ENCODE measurements at regions not wholly inside any gene's neighbourhood (a gene's known extent, or its start where the extent isn't known, plus 50 kb on each side); places are given as distances from the start of the nearest gene placed in this dataset.

DNA sequence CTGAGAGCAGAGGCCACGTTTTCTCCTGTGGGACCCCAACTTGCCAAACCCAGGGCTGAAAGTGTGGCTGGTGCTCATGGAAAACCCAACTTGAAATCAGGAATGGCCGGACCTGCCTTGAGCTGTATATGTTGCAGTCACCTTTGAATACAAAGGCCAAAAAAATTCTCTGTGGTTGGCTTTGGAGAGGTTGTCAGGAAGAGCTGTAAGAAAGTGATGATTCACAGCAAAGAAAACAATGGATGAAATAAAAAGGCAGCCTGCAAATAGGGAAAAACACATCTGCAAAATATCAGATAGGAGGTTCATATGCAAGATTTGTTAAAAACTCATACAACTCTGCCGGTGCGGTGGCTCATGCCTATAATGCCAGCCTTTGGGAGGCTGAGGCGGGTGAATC lies 715.8 kb downstream of the UQCRFS1 start:
- no TSS peak for BruUV-seq (replicated peaks)
- Histone ChIP-seq H4K20me1 (ENCODE audit: control insufficient read depth, insufficient read depth) (no peaks in the 10 kb centered on the region), H3K9me3 (replicated peaks; ENCODE audit: control insufficient read depth, insufficient read depth, low read length) (no peaks in the 10 kb centered on the region; the same call in 2 of the 3 replicates), H3K36me3 (ENCODE audit: control insufficient read depth in 2 of 2, insufficient read depth in 2 of 2, low read length in 1 of 2) (no peaks in the 10 kb centered on the region), H3K4me3 (no peak overlapping the region), H3K27ac (ENCODE audit: control insufficient read depth, insufficient read depth) (no peak overlapping the region), H3K27me3 (replicated peaks in 1 of 2; ENCODE audit: control insufficient read depth in 2 of 2, insufficient read depth in 2 of 2, low read length in 1 of 2) (no peaks in the 10 kb centered on the region), H3K4me1 (ENCODE audit: control insufficient read depth, insufficient read depth, low read length) (no peaks in the 10 kb centered on the region), H2AFZ (ENCODE audit: control insufficient read depth, low read depth, low read length) (no peak overlapping the region), H3K4me2 (ENCODE audit: control insufficient read depth, insufficient read depth) (no peak overlapping the region), H3K9ac (ENCODE audit: control insufficient read depth, insufficient read depth, low read length) (no peak overlapping the region), H3K79me2 (ENCODE audit: control insufficient read depth, insufficient read depth, low read length) (no peaks in the 10 kb centered on the region)
- ChIA-PET RAD21 (ENCODE audit: unreplicated experiment) (no interaction called here), SMC1A (ENCODE audit: uncharacterized antibody, unreplicated experiment) (interaction anchor here (0.9 kb wide), 1 partner anchor 28 kb away, joined by 5 read pairs; no protein-coding TSS in a partner anchor), CTCF (interaction anchor here (0.6 kb wide), 1 partner anchor 24 kb away, joined by 3 read pairs; no protein-coding TSS in a partner anchor), POLR2A (no interaction called here)
- intact Hi-C loops (cut with micrococcal nuclease; ENCODE audit: unreplicated experiment) (no loop called here), in situ Hi-C loops (cut with MboI) (no loop called here)
- DNase-seq (ENCODE audit: low read depth, low spot score) (no peak), FAIRE-seq (no peak), ATAC-seq (no peak)
- 26% methylated on average over 5 of the region's 5 CpGs for WGBS (ENCODE audit: insufficient coverage, insufficient replicate concordance, low lambda C conversion rate, missing lambda C conversion rate)
- TF ChIP-seq YBX1 (IDR thresholded peaks at IDR 0.05) (no peak), STAT3 (IDR thresholded peaks at IDR 0.05; ENCODE audit: low read depth, low read length) (no peak), TARDBP (IDR thresholded peaks at IDR 0.05; ENCODE audit: borderline replicate concordance) (no peak), NRF1 (conservative IDR thresholded peaks at IDR 0.05; ENCODE audit: low read depth, low read length) (no peak), EZH2 (IDR thresholded peaks at IDR 0.05; ENCODE audit: borderline replicate concordance, control insufficient read depth, low read depth, low read length) (no peak), MXI1 (IDR thresholded peaks at IDR 0.05; ENCODE audit: low read depth, low read length) (no peak), ESRRA (IDR thresholded peaks at IDR 0.05; ENCODE audit: low read length) (no peak), POLR2AphosphoS5 (IDR thresholded peaks at IDR 0.05; ENCODE audit: low read length) (no peak), IKZF1 (conservative IDR thresholded peaks at IDR 0.05) (no peak), TCF12 (IDR thresholded peaks at IDR 0.05; ENCODE audit: low read depth, low read length) (no peak), CREM (IDR thresholded peaks at IDR 0.05; ENCODE audit: low read depth) (no peak), CEBPB (IDR thresholded peaks at IDR 0.05; ENCODE audit: borderline replicate concordance in 1 of 2, low read depth in 2 of 2, low read length in 2 of 2) (no peak), NFXL1 (IDR thresholded peaks at IDR 0.05; ENCODE audit: borderline replicate concordance) (no peak), SMARCA5 (IDR thresholded peaks at IDR 0.05) (no peak), MEF2B (IDR thresholded peaks at IDR 0.05; ENCODE audit: partially characterized antibody, poor library complexity, severe bottlenecking) (no peak)
- TF ChIP-seq, protein P1, sequence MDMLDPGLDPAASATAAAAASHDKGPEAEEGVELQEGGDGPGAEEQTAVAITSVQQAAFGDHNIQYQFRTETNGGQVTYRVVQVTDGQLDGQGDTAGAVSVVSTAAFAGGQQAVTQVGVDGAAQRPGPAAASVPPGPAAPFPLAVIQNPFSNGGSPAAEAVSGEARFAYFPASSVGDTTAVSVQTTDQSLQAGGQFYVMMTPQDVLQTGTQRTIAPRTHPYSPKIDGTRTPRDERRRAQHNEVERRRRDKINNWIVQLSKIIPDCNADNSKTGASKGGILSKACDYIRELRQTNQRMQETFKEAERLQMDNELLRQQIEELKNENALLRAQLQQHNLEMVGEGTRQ (IDR thresholded peaks at IDR 0.05; ENCODE audit: borderline replicate concordance, low read depth, low read length), result no peak
- TF ChIP-seq, protein P2, sequence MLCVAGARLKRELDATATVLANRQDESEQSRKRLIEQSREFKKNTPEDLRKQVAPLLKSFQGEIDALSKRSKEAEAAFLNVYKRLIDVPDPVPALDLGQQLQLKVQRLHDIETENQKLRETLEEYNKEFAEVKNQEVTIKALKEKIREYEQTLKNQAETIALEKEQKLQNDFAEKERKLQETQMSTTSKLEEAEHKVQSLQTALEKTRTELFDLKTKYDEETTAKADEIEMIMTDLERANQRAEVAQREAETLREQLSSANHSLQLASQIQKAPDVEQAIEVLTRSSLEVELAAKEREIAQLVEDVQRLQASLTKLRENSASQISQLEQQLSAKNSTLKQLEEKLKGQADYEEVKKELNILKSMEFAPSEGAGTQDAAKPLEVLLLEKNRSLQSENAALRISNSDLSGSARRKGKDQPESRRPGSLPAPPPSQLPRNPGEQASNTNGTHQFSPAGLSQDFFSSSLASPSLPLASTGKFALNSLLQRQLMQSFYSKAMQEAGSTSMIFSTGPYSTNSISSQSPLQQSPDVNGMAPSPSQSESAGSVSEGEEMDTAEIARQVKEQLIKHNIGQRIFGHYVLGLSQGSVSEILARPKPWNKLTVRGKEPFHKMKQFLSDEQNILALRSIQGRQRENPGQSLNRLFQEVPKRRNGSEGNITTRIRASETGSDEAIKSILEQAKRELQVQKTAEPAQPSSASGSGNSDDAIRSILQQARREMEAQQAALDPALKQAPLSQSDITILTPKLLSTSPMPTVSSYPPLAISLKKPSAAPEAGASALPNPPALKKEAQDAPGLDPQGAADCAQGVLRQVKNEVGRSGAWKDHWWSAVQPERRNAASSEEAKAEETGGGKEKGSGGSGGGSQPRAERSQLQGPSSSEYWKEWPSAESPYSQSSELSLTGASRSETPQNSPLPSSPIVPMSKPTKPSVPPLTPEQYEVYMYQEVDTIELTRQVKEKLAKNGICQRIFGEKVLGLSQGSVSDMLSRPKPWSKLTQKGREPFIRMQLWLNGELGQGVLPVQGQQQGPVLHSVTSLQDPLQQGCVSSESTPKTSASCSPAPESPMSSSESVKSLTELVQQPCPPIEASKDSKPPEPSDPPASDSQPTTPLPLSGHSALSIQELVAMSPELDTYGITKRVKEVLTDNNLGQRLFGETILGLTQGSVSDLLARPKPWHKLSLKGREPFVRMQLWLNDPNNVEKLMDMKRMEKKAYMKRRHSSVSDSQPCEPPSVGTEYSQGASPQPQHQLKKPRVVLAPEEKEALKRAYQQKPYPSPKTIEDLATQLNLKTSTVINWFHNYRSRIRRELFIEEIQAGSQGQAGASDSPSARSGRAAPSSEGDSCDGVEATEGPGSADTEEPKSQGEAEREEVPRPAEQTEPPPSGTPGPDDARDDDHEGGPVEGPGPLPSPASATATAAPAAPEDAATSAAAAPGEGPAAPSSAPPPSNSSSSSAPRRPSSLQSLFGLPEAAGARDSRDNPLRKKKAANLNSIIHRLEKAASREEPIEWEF (IDR thresholded peaks at IDR 0.05; ENCODE audit: insufficient replicate concordance, low read depth, low read length), result no peak
- TF ChIP-seq, protein P3, sequence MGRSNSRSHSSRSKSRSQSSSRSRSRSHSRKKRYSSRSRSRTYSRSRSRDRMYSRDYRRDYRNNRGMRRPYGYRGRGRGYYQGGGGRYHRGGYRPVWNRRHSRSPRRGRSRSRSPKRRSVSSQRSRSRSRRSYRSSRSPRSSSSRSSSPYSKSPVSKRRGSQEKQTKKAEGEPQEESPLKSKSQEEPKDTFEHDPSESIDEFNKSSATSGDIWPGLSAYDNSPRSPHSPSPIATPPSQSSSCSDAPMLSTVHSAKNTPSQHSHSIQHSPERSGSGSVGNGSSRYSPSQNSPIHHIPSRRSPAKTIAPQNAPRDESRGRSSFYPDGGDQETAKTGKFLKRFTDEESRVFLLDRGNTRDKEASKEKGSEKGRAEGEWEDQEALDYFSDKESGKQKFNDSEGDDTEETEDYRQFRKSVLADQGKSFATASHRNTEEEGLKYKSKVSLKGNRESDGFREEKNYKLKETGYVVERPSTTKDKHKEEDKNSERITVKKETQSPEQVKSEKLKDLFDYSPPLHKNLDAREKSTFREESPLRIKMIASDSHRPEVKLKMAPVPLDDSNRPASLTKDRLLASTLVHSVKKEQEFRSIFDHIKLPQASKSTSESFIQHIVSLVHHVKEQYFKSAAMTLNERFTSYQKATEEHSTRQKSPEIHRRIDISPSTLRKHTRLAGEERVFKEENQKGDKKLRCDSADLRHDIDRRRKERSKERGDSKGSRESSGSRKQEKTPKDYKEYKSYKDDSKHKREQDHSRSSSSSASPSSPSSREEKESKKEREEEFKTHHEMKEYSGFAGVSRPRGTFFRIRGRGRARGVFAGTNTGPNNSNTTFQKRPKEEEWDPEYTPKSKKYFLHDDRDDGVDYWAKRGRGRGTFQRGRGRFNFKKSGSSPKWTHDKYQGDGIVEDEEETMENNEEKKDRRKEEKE (IDR thresholded peaks at IDR 0.05), result no peak
